ENCODE measurements at regions not wholly inside any gene's neighbourhood (a gene's known extent, or its start where the extent isn't known, plus 50 kb on each side); places are given as distances from the start of the nearest gene placed in this dataset.

DNA sequence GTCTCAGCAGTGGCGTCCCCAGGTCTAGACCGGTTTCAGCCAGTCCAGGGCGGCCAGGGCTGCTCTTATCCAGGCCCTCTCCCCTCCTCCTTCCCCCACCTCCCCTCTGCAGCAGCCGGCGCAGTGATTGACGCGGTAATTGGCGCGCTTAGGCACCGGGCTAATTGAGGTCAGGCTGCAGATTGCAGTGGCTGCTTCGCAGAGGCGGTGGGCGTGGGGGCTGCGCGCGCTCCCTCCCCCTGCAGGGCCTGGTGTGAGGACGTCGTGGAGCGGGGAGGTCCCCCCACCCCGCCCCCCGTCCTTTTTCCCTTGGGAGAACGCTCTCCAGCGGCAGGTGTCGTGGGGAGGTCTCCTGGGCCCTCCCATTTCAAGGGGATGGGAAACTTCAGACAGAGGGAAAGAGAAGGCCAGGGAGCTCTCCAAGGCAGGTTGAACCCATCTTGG, 70.4 kb upstream of the BLCAP start:
- TF ChIP-seq CTCF (IDR thresholded peaks at IDR 0.05) (no peak), POLR2A (IDR thresholded peaks at IDR 0.05) (no peak)

All from esophagus squamous epithelium (tissue), 4 donors.